ENCODE measurements at regions not wholly inside any gene's neighbourhood (a gene's known extent, or its start where the extent isn't known, plus 50 kb on each side); places are given as distances from the start of the nearest gene placed in this dataset.

GRCh38 chr12:86834217-86834616 lies 578.0 kb upstream of the MGAT4C start:
- TF ChIP-seq EZH2 (IDR thresholded peaks at IDR 0.05; ENCODE audit: insufficient read depth, poor library complexity, severe bottlenecking) (no peak), EZH2phosphoT487 (IDR thresholded peaks at IDR 0.05; ENCODE audit: insufficient read depth, low read depth) (no peak)
